ENCODE measurements at regions not wholly inside any gene's neighbourhood (a gene's known extent, or its start where the extent isn't known, plus 50 kb on each side); places are given as distances from the start of the nearest gene placed in this dataset.
"Not testable (repeated sequence)": the region's sequence is repeated elsewhere in the genome, so short reads cannot be mapped to it uniquely, and the experiment has no call there.

GRCh38 chr6:57853745-57854407, 536.4 kb downstream of the PRIM2 start:
- TF ChIP-seq, protein P1, sequence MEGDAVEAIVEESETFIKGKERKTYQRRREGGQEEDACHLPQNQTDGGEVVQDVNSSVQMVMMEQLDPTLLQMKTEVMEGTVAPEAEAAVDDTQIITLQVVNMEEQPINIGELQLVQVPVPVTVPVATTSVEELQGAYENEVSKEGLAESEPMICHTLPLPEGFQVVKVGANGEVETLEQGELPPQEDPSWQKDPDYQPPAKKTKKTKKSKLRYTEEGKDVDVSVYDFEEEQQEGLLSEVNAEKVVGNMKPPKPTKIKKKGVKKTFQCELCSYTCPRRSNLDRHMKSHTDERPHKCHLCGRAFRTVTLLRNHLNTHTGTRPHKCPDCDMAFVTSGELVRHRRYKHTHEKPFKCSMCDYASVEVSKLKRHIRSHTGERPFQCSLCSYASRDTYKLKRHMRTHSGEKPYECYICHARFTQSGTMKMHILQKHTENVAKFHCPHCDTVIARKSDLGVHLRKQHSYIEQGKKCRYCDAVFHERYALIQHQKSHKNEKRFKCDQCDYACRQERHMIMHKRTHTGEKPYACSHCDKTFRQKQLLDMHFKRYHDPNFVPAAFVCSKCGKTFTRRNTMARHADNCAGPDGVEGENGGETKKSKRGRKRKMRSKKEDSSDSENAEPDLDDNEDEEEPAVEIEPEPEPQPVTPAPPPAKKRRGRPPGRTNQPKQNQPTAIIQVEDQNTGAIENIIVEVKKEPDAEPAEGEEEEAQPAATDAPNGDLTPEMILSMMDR (IDR thresholded peaks at IDR 0.05; ENCODE audit: low read depth, low read length): not testable (repeated sequence)
- not testable (repeated sequence) for TF ChIP-seq POLR2A (IDR thresholded peaks at IDR 0.05; ENCODE audit: extremely low read depth, insufficient read length); MAX (IDR thresholded peaks at IDR 0.05; ENCODE audit: low read depth, low read length)
